Bronchial epithelial cell (primary cell): ENCODE measurements at regions not wholly inside any gene's neighbourhood (a gene's known extent, or its start where the extent isn't known, plus 50 kb on each side); places are given as distances from the start of the nearest gene placed in this dataset.

Experiments used
- DNase-seq: peaks from one replicate; pipeline ENCODE4 v3.0.0-alpha.2; 2010; ENCODE audit warnings: low read depth
- FAIRE-seq: peaks from 2 replicates; lab custom pipeline; 2011; peaks lifted over from hg19 to GRCh38; lab: Jason Lieb, UNC
- H3K27me3 ChIP-seq: 2 replicates; pipeline ENCODE4 v1.5.1; 2011; ENCODE audit warnings: low read length; ENCODE audit not compliant: control insufficient read depth, insufficient read depth
- H3K36me3 ChIP-seq: 2 replicates; pipeline ENCODE4 v1.5.1; 2011; ENCODE audit warnings: low read length; ENCODE audit not compliant: control insufficient read depth, insufficient read depth
- H3K4me3 ChIP-seq: 2 replicates; pipeline ENCODE4 v1.5.1; 2011; ENCODE audit warnings: mild to moderate bottlenecking, low read depth, low read length, control low read depth
- TF ChIP-seq, protein P1 (sequence below): IDR thresholded peaks from 2 replicates; pipeline ENCODE4 v1.5.1; 2011; ENCODE audit warnings: mild to moderate bottlenecking, moderate library complexity, low read length, control low read depth, inconsistent platforms; ENCODE audit not compliant: insufficient read depth, severe bottlenecking

DNA sequence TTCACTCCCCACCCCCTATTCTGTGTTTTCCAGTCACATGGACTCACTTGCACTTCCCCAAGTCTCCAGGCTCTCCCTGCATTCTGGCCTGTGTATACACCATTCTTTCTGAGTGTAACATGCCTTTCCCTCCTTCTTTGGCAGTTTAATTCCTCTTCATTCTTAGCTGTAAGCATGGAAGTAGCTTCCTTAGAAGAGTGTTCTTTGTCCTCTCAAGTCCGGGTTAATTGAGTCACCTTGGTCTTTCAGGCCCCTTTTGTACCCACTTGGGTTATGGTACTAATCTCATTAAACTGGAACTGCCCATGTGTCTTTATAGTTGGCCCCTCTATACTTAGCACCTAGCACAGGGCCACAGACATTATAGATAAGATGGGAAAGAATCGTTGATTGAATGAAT lies 525.3 kb upstream of the ADGRL4 start:
- TF ChIP-seq, protein P1, sequence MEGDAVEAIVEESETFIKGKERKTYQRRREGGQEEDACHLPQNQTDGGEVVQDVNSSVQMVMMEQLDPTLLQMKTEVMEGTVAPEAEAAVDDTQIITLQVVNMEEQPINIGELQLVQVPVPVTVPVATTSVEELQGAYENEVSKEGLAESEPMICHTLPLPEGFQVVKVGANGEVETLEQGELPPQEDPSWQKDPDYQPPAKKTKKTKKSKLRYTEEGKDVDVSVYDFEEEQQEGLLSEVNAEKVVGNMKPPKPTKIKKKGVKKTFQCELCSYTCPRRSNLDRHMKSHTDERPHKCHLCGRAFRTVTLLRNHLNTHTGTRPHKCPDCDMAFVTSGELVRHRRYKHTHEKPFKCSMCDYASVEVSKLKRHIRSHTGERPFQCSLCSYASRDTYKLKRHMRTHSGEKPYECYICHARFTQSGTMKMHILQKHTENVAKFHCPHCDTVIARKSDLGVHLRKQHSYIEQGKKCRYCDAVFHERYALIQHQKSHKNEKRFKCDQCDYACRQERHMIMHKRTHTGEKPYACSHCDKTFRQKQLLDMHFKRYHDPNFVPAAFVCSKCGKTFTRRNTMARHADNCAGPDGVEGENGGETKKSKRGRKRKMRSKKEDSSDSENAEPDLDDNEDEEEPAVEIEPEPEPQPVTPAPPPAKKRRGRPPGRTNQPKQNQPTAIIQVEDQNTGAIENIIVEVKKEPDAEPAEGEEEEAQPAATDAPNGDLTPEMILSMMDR: no peak
- FAIRE-seq (no peak), DNase-seq (no peak)
- Histone ChIP-seq H3K4me3 (no peak overlapping the region), H3K27me3 (no peaks in the 10 kb centered on the region), H3K36me3 (no peaks in the 10 kb centered on the region)

DNA sequence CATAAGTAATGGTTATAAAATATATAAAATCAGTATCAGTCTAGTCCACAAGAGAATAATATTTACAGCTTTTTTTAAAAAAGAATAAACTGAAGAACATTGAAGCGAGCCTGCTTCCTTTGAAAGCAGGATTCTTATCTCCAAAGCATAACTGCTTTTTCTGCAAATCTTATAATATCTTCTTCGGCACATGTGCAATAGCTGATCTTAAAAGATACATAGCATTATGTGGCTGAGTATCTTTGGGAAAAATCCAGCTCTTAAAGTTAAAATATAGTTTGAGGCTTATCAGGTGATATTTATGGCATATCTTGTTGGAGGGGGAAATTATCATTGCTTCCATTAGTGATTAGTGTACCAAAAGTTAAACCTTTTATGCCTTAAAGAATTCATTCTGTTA lies 523.9 kb upstream of the ADGRL4 start:
- H3K36me3 ChIP-seq: no peaks in the 10 kb centered on the region
- FAIRE-seq (no peak), DNase-seq (no peak)
- TF ChIP-seq, protein P1: no peak
- H3K27me3 ChIP-seq: no peaks in the 10 kb centered on the region
- H3K4me3 ChIP-seq: no peak overlapping the region

DNA sequence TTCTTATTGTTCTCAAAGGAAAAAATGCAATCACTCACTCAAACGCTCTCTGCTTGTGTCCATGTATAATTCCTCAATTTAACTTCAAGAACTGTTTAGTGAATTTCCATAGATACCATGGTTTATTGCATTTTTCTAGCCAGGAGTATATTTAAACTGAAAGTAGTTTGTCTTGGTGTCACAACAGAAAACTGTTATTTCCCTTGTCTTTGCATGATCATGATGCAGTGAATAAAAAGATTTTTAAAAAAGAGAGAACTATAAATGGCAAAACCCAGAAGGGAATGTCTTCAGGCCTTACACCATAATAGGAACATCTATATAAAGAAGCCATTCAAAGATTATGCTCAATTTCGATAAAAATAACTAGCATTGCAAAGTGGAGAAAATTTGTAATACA lies 523.5 kb upstream of the ADGRL4 start:
- FAIRE-seq: no peak
- Histone ChIP-seq H3K4me3 (no peak overlapping the region), H3K27me3 (no peaks in the 10 kb centered on the region), H3K36me3 (no peaks in the 10 kb centered on the region)
- TF ChIP-seq, protein P1: no peak
- no peak for DNase-seq

DNA sequence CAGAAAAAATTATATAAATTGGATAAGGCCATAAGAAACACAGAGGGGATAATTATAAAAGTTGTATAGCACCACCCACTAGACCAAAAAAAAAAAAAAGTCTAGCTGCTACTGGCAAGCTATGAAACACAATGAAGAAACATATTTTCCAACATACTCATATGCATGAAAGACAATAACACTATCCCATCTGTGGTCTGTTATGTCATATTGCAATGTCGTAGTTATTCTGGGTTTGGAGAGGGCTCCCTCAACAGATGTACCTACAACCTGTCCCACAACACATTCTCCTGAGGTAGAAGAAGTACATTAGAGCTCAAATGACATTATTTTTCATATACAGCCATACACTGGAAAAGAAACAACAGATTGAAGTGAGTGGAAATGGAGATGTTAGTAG lies 517.6 kb upstream of the ADGRL4 start:
- TF ChIP-seq, protein P1: no peak
- DNase-seq: no peak
- FAIRE-seq: no peak
- H3K27me3 ChIP-seq: no peaks in the 10 kb centered on the region
- no peaks in the 10 kb centered on the region for H3K36me3 ChIP-seq
- H3K4me3 ChIP-seq: no peak overlapping the region

DNA sequence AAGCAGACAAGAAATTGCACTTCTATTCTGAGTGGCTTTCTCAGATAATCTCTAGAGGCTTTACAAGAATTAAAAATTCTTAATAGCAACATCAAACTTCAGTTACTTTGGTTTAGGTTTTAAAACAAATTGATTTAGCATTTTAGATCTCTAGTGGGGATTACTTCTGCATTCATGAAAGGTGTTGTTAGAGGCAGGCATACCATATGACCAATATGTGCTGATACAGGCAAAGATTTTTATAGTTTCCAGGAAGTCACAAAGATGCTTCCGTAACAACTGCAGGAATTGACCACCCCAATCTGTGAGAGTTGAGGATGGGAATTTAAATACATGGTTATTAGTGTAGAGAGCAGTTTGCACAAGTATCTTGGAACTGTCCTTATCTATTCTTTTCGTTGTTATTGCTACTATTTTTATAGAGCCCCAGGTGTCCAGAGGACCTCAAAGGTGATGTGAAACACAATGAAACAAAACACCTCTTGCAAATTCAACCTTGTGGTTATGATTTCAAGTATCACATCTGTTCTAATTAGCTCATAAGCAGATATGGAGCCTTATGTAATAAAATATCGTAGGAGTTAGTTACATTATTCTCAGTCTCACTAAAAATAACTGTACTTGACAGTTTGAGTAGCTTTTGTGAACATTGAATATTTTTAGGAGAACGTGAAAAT lies 512.7 kb upstream of the ADGRL4 start:
- Histone ChIP-seq H3K36me3 (no peaks in the 10 kb centered on the region), H3K4me3 (no peak overlapping the region), H3K27me3 (no peaks in the 10 kb centered on the region)
- TF ChIP-seq, protein P1: no peak
- DNase-seq: no peak
- FAIRE-seq: no peak
